ENCODE measurements at regions not wholly inside any gene's neighbourhood (a gene's known extent, or its start where the extent isn't known, plus 50 kb on each side); places are given as distances from the start of the nearest gene placed in this dataset.

GRCh38 chr6:156713548-156713947, 63.6 kb upstream of the ARID1B start:
- TF ChIP-seq POLR2A (IDR thresholded peaks at IDR 0.05; ENCODE audit: low read length): no peak
- TF ChIP-seq GATA1 (IDR thresholded peaks at IDR 0.05; ENCODE audit: low read depth, low read length): no peak
